HG03432 (cell line): ENCODE measurements at regions not wholly inside any gene's neighbourhood (a gene's known extent, or its start where the extent isn't known, plus 50 kb on each side); places are given as distances from the start of the nearest gene placed in this dataset.
"Not testable (repeated sequence)": the region's sequence is repeated elsewhere in the genome, so short reads cannot be mapped to it uniquely, and the experiment has no call there.

Experiments used
- ATAC-seq: cut with Tn5 transposase; IDR thresholded peaks from one replicate; pipeline ENCODE4 v1.9.1; 2021; ENCODE audit warnings: mild to moderate bottlenecking, moderate library complexity; ENCODE audit not compliant: unreplicated experiment

- ATAC-seq = no peak
Observed at GRCh38 chr5:77910602-77911188, 134.6 kb upstream of the TBCA start.

- ATAC-seq = no peak
Observed at GRCh38 chr5:77909237-77909636, 133.1 kb upstream of the TBCA start.

- no peak for ATAC-seq
Observed at GRCh38 chr5:77908787-77909186, 132.6 kb upstream of the TBCA start.

DNA sequence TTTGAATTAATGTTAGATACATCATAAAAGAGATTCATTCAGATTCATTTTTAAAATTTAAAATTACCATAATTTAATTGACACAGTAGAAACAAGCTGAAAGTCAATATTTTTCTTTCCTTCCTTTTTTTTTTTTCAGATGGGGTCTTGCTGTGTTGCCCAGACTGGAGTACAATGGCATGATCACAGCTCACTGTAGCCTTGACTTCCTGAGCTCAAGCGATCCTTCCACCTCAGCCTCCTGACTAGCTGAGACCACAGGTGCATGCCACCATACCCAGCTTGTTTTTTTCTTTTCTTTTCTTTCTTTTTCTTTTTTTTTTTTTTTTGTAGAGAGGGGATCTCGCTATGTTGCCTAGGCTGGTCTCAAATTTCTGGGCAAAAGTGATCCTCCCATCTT is 131.6 kb upstream of the TBCA start:
- no peak for ATAC-seq

- ATAC-seq = no peak
Observed at GRCh38 chr5:77906806-77907205, 130.7 kb upstream of the TBCA start.

DNA sequence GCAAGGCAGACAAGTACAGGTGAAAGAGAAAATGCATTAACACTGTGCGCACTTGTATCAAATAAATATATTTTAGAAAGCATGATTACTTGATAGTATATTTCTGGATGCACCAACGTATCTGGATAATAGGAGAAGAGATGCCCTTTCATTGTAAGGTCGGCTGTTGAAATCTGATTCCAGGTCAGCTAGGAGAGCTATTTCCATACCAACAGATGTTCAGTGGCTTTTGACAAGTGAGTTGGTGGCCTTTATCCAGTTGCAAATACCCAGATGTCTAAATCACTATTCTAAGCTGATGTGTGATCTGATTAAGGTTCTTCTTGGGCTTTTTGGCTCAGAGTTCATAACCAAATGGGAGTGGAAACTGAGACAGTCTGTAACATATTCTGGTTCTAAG is 128.2 kb upstream of the TBCA start:
- ATAC-seq = no peak

GRCh38 chr5:77900691-77901090 is 124.6 kb upstream of the TBCA start:
- no peak for ATAC-seq

GRCh38 chr5:77898385-77898784 is 122.2 kb upstream of the TBCA start:
- no peak for ATAC-seq

DNA sequence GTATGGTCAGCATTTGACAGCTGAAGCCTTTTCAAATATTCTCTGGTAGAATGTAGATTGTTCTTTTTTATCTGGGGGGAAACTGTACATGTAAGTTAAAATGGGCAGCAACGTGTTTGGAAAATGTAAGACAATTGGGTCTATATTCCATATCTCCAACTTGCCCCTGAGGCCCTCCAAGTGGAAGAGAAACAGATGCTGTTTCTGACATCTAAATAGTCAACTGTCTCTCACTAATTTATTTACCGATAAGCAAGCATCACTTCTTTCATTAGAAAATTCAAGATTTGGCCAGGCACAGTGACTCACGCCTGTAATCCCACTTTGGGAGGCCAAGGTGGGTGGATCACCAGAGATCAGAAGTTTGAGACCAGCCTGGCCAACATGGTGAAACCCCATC is 120.2 kb upstream of the TBCA start:
- no peak for ATAC-seq

GRCh38 chr5:77894103-77894502 is 118.0 kb upstream of the TBCA start:
- not testable (repeated sequence) for ATAC-seq

GRCh38 chr5:77893225-77893860 is 117.2 kb upstream of the TBCA start:
- no peak for ATAC-seq

DNA sequence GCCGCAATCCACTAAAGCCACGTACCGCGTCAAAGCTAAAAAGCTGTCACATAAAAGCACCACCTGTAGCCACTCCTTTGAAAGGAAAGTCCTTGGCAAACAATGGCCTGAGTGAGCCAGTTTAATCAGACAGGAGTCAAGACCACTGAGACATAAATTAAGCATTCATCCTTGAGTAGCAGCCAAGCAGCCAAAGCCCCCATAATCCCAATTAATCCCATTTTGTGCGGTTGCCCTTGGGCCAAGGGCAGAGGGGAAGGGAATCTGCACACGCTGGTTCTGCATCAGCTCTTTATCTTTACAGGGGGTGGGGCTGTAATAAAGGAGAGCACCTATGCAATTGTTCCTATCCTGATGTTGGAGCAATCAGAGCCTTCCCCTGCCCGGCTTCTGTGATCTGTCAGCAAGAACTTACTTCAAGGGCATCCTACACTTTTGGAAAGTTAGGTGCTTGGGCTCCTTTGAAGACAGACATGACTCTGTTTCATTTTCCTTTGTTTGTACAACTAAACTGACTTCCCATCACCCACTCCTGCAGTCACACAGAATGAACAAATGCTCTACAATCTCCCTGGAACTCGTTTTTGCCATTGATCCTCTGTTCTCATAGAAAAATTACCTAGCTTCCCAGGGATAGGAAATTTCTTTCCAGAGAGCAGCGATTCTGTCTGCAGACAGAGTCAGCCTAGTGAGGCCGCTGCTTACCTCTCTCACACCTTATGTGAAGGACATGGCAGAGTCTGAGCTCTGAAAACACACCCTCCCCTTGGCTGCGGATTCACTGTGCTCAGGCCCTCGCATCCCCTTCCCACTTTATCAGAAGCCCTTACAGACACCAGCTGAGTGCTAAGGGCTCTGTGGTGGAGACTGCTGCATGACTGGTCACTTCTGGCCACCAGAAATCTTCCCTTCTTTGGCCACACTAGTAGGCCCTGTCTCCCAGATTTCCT is 116.2 kb upstream of the TBCA start:
- ATAC-seq = no peak

DNA sequence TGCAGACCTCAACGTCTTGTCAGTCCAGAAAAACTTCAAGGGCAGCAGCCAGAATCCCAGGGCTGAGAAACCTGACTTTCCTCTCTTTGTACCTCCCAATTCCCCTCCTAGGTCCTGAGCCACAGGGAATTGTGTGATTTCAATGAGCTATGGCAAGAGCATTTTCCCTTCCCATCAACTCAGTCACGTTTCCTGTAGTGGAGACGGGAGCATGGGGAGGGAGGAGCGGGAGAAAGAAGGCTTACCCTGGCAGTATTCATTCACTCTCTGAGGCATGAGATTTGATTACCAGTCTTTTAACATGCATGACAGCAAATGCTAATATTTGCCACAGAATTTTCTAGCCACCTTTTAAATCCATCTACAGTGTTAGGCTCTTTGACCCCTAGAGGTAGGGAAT is 109.4 kb upstream of the TBCA start:
- no peak for ATAC-seq

DNA sequence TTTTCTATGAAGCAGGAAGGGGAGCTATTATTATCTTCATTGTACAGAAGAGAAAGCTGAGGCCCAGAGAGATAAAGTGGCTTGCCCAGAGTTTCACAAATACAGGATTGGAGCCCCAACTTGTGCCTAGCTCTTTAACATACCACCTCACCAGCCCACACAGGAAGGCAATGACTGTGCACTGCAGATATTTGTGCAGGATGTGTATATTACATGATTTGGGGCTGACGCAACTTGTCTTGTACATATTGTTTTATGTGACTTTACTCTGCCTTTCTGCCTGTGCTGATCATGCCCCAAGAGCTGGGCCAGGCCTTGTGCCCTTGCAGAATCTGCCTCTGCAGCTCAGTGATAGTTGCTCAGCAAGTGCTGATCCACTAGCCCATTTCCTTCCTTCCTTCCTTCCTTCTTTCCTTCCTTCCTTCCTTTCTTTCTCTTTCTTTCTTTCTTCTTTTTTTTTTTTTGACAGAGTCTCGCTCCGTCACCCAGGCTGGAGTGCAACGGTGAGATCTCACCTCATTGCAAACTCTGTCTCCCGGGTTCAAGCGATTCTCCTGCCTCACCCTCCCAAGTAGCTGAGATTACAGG is 106.6 kb upstream of the TBCA start:
- ATAC-seq = no peak

DNA sequence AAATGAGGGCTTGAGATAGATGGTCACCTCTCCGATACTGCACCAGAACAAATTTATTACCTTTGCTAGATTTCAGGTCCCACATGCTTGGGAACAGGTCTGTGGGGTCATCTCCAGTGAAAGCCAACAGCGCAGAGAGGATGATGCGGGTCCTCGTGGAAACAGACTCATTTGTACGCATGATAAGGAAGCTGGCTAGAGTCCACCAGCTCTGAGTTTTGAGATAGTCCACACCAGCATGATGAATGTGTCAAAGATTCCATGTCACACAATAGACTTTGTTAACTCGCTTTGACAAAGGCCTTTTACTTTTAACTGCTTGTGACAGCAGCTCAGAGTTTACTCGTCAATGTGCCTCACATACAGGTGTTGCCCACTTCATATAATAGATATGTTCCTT is 105.4 kb upstream of the TBCA start:
- ATAC-seq = no peak

DNA sequence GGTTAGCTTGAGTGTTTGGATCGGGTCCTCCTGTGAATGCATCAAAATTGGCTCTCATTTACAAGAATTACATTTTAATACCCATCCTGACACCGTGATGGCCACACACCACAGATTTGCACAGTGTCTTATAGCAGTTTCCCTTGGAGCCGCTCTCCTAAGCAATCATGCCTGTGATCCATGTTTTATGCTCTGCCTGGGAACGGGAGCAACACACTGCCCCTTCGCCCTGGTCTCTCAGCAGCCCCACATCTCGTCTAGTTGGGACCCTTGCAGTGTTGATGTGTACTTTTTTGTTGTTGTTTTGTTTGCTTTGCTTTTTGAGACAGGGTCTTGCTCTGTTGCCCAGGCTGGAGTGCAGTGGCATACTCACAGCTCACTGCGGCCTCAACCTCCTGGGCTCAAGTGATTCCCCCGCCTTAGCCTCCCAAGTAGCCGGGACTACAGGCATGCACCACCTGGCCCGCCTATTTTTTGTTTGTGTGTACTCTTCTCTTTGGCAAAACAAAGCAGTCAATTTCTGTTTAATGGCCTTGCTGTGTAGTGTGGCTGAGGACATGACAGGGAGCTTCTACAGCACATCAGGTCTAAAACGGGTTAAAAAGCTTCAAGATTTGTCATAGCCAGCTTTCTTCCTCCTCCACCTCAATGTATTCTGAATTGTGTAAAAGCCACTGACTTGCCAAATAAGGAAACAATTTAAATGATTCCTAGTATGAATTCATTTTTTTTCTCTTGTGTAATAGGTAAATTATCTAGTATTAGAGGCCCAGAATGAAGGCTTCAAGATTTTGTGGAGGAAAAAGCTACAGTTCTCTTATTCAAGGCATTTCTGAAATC is 101.6 kb upstream of the TBCA start:
- ATAC-seq = no peak

DNA sequence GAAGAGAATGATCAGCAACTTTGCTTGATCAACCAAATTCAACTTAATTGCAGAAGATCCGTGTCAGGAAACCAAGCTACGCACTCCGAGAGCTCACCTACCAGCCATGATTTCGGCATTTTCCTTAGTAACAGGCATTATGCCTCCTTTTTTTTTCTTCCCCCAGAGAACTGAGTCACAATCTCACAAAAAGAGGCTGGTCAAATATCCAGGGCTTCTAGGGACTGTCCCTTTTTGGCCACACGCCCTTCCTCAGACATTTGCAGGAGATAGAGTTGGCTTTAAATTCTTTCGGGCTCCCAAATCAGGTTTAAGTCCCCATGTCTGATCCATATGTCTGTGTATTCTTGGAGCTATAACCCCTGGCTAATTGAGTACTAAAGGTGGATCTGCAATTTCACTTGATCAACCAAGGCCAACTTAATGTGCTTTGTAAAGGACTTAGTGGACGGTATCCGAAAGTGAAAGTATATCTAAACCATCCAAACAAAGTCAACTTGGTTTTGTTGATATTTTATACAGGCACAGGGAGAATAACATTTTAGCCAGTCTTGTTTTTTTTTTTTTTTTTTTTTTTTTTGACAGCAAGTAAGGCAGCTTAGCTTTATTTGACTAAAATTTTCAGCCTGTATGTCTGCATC is 100.8 kb upstream of the TBCA start:
- no peak for ATAC-seq

DNA sequence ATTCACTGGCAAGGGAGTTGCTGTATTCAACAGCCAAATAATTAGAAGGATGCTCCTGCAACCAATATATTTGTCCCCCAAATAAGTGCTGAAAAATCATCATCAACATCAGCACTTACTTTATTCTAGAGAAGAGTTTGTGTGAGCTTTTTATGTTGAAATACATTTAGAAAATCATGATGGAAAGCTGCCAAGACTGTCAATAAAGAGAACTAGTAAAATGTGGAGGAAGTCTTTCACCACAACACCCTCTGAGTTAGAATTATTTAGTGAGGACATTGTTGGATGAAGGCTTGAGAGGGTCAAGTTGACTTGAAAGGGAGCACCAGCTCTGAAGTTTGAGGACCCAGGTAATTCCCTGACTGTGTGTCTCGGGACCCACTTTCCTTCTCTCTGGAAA is 100.2 kb upstream of the TBCA start:
- no peak for ATAC-seq

- ATAC-seq = no peak
Observed at GRCh38 chr5:77874691-77875090, 98.6 kb upstream of the TBCA start.

- ATAC-seq = no peak
Observed at GRCh38 chr5:77873239-77873638, 97.1 kb upstream of the TBCA start.
